Vagina (tissue), 2 donors: ENCODE measurements at regions not wholly inside any gene's neighbourhood (a gene's known extent, or its start where the extent isn't known, plus 50 kb on each side); places are given as distances from the start of the nearest gene placed in this dataset.
A peak's percentile ranks its signal among the peaks of the same experiment; 100 is the strongest.

Experiments
- DNase-seq, 2 donors: peaks; one replicate each; pipeline ENCODE4 v3.0.0-alpha.2; 2017; ENCODE audit errors: extremely low spot score in 2 of 2
- H3K27ac ChIP-seq: fragments of 200-600 bp; sonication (generic); one replicate; pipeline ENCODE4 v1.5.1; 2019
- H3K27me3 ChIP-seq: fragments of 200-600 bp; sonication (generic); one replicate; pipeline ENCODE4 v1.5.1; 2019
- H3K36me3 ChIP-seq, 2 donors: fragments of 200-600 bp; sonication (generic); one replicate each; pipeline ENCODE4 v1.5.1; 2017 to 2019
- H3K4me1 ChIP-seq: fragments of 200-600 bp; sonication (generic); one replicate; pipeline ENCODE4 v1.5.1; 2019
- H3K4me3 ChIP-seq, 2 donors: fragments of 200-600 bp; sonication (generic); 1 replicate in 1 of 2; 2 replicates in 1 of 2; pipeline ENCODE4 v1.5.1; 2016 to 2019
- H3K9me3 ChIP-seq: fragments of 200-600 bp; sonication (generic); one replicate; pipeline ENCODE4 v1.5.1; 2019
- POLR2A ChIP-seq, 2 donors: fragments of 450-650 bp; IDR thresholded peaks; one replicate each; pipeline ENCODE4 v1.6.1; 2017; ENCODE audit warnings: antibody characterized with exemption in 2 of 2, mild to moderate bottlenecking in 2 of 2, moderate library complexity in 2 of 2
- POLR2AphosphoS5 ChIP-seq, 2 donors: sonication (generic); formaldehyde crosslinking; IDR thresholded peaks; one replicate each; pipeline ENCODE4 v1.9.0; 2017; ENCODE audit warnings: antibody characterized with exemption in 2 of 2, mild to moderate bottlenecking in 2 of 2, low read depth in 1 of 2; ENCODE audit not compliant: insufficient read depth in 1 of 2
- intact Hi-C: fragments of 100-400 bp; cut with DNase I; formaldehyde crosslinking; loops from one replicate; pipeline ENCODE4 v1.15.1; 2023
- TF ChIP-seq, protein P1 (sequence below), 3 experiments: fragments of 450-650 bp in 2 of 3; fragments of 200-600 bp in 1 of 3; sonication (generic) in 1 of 3; IDR thresholded peaks; one replicate each; pipeline ENCODE4 v1.5.1; 2017 to 2019; ENCODE audit warnings: antibody characterized with exemption in 3 of 3, mild to moderate bottlenecking in 2 of 3, moderate library complexity in 2 of 3

DNA sequence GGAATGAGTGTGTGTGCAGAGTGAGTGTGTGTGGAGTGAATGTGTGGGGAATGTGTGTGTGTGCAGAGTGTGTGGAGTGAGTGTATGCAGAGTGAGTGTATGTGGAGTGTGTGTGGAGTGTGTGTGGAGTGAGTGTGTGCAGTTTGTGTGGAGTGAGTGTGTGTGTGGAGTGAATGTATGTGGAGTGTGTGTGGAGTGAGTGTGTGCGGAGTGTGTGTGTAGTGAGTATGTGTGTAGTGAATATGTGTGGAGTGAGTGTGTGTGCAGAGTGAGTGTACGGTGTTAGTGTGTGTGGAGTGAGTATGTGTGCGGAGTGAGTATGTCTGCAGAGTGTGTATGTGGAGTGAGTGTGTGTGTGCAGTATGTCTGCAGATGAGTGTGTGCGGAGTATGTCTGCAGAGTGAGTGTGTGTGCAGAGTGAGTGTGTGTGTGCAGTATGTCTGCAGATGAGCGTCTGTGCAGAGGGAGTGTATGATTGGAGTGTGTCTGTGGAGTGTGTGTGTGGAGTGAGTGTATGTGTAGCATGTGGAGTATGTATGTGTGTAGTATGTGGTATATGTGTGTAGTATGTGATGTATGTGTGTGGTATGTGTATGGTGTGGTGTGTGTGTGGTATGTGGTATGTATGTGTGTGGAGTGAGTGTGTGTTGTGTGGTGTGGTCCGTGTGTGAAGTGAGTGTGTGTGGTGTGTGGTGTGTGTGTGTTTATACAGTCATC is 59.7 kb upstream of the CLDN14 start:
- peak in 1 of 2 donors; percentile 32 for DNase-seq
- TF ChIP-seq, protein P1, sequence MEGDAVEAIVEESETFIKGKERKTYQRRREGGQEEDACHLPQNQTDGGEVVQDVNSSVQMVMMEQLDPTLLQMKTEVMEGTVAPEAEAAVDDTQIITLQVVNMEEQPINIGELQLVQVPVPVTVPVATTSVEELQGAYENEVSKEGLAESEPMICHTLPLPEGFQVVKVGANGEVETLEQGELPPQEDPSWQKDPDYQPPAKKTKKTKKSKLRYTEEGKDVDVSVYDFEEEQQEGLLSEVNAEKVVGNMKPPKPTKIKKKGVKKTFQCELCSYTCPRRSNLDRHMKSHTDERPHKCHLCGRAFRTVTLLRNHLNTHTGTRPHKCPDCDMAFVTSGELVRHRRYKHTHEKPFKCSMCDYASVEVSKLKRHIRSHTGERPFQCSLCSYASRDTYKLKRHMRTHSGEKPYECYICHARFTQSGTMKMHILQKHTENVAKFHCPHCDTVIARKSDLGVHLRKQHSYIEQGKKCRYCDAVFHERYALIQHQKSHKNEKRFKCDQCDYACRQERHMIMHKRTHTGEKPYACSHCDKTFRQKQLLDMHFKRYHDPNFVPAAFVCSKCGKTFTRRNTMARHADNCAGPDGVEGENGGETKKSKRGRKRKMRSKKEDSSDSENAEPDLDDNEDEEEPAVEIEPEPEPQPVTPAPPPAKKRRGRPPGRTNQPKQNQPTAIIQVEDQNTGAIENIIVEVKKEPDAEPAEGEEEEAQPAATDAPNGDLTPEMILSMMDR (IDR thresholded peaks at IDR 0.05), result no peak
- no peak for TF ChIP-seq POLR2A (IDR thresholded peaks at IDR 0.05)
- TF ChIP-seq POLR2AphosphoS5 (IDR thresholded peaks at IDR 0.05; ENCODE audit: insufficient read depth in 1 of 2, low read depth in 1 of 2), result no peak
- no peaks in the 10 kb centered on the region for H3K36me3 ChIP-seq
- H3K4me1 ChIP-seq, result no peaks in the 10 kb centered on the region
- intact Hi-C loops, result no loop called here
- H3K27me3 ChIP-seq, result no peaks in the 10 kb centered on the region
- H3K9me3 ChIP-seq, result no peaks in the 10 kb centered on the region
- H3K27ac ChIP-seq, result no peak overlapping the region
- no peak overlapping the region for H3K4me3 ChIP-seq

DNA sequence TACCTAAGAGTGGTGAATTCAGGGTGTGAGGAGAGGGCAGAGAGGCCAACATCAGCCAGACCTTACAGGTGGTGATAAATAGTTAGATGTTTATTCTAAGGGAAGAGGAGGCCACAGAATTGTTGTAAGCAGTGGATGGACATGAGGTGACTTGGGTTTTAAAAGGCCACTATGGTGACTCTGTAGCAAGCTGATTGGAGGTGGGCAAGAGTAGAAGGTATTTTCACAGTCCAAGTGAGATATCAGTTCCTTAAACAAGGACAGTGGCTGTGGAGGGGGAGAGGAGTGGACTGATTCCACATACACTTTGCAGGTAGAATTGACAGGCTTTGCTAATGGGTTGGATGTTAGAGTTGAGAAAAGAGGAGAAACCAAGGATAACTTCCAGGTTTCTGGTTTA is 60.8 kb upstream of the CLDN14 start:
- Histone ChIP-seq H3K27ac (no peak overlapping the region), H3K4me1 (no peaks in the 10 kb centered on the region), H3K36me3 (no peaks in the 10 kb centered on the region), H3K27me3 (no peaks in the 10 kb centered on the region), H3K9me3 (no peaks in the 10 kb centered on the region), H3K4me3 (no peak overlapping the region)
- no peak for TF ChIP-seq POLR2AphosphoS5 (IDR thresholded peaks at IDR 0.05; ENCODE audit: insufficient read depth in 1 of 2, low read depth in 1 of 2)
- no peak for TF ChIP-seq POLR2A (IDR thresholded peaks at IDR 0.05)
- TF ChIP-seq, protein P1 (IDR thresholded peaks at IDR 0.05), result no peak
- peak in 1 of 2 donors; percentile 32 for DNase-seq
- intact Hi-C loops, result no loop called here

DNA sequence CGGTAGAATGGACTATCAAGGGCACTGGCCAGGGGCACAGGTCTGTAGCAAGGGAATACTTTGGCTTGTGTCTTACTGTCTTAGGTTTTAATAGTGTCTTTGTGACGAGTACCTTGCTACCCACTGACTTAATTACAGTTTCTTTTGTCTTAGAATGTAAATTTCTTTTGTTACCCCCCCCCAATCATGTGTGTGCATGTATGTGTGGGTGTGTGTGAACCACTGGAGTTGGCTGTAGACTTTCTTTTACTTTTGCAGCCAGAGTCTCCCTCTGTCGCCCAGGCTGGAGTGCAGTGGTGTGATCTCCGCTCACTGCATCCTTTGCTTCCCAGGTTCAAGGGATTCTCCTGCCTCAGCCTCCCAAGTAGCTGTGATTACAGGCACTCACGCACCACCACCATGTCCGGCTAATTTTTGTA is 61.8 kb upstream of the CLDN14 start:
- intact Hi-C loops, result no loop called here
- H3K36me3 ChIP-seq, result no peaks in the 10 kb centered on the region
- H3K9me3 ChIP-seq, result no peaks in the 10 kb centered on the region
- no peak for DNase-seq
- no peak overlapping the region for H3K4me3 ChIP-seq
- no peak for TF ChIP-seq POLR2A (IDR thresholded peaks at IDR 0.05)
- TF ChIP-seq, protein P1 (IDR thresholded peaks at IDR 0.05), result no peak
- TF ChIP-seq POLR2AphosphoS5 (IDR thresholded peaks at IDR 0.05; ENCODE audit: insufficient read depth in 1 of 2, low read depth in 1 of 2), result no peak
- H3K27me3 ChIP-seq, result no peaks in the 10 kb centered on the region
- no peaks in the 10 kb centered on the region for H3K4me1 ChIP-seq
- H3K27ac ChIP-seq, result no peak overlapping the region

DNA sequence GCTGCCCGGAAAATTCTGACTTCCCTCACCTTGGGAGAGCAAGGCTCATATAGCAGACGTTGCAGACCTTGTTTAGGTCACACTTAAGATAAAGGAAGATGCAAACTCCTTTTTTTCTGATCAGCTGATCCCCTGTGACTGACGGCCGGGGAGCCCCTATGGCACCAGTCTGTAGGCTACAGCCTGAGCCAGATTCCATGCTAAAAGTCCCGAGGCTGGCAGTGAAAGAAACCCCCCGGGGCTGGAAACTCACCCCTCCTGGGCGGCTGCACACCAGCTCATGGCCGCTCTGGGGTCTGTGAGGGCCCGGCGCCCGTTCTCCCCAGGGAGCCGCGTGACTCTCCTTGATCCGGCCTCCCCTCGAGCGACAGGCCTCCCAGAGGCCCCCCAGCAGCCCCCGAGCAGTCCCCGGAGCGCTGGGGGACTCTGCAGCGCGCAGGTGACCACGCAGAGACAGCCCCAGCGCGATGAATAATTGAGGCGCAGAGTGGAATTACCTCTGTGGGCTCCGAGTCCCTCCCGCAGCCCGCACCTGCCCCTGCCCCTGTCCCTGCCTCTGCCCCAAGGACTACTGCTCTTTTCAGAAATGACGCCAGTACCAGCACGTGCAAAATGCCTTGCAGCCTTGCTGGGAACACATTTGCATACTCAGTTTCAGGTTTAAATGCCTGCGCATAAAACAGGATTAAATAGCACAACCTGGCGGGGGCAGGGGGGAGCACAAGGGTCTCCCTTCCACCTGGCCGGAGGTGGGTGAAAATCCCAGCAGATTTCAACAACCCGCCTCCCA is 62.6 kb upstream of the CLDN14 start:
- DNase-seq, result peak in 1 of 2 donors; percentile 54
- no peaks in the 10 kb centered on the region for H3K36me3 ChIP-seq
- TF ChIP-seq, protein P1 (IDR thresholded peaks at IDR 0.05), result no peak
- TF ChIP-seq POLR2A (IDR thresholded peaks at IDR 0.05), result no peak
- no peak for TF ChIP-seq POLR2AphosphoS5 (IDR thresholded peaks at IDR 0.05; ENCODE audit: insufficient read depth in 1 of 2, low read depth in 1 of 2)
- H3K27me3 ChIP-seq, result no peaks in the 10 kb centered on the region
- no peak overlapping the region for H3K4me3 ChIP-seq
- no peak overlapping the region for H3K27ac ChIP-seq
- intact Hi-C loops, result no loop called here
- no peaks in the 10 kb centered on the region for H3K9me3 ChIP-seq
- no peaks in the 10 kb centered on the region for H3K4me1 ChIP-seq

DNA sequence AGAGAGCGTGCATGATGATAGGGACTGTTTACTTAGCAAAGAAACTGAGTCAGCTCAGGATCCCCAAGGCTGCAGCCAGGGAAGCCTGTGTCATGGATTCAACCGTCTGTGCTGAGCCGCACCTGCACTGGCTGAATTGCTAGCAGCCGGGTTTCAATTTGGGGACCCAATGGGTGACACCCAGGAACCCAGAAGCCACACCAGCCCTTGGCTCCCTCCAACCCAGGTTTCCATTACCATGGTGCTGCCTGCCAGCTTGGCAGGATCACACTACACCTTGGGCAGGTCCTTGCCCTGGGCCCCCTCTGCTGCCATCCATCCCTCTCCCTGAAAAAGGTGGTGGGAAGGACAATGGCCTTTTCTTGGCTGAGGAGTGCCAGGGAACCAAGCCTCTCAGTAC is 64.0 kb upstream of the CLDN14 start:
- Histone ChIP-seq H3K4me1 (no peaks in the 10 kb centered on the region), H3K9me3 (no peaks in the 10 kb centered on the region), H3K36me3 (no peaks in the 10 kb centered on the region), H3K4me3 (no peak overlapping the region), H3K27ac (no peak overlapping the region), H3K27me3 (no peaks in the 10 kb centered on the region)
- intact Hi-C loops, result no loop called here
- DNase-seq, result no peak
- TF ChIP-seq POLR2AphosphoS5 (IDR thresholded peaks at IDR 0.05; ENCODE audit: insufficient read depth in 1 of 2, low read depth in 1 of 2) (no peak), POLR2A (IDR thresholded peaks at IDR 0.05) (no peak)
- TF ChIP-seq, protein P1 (IDR thresholded peaks at IDR 0.05), result no peak
